Activated naive CD4-positive, alpha-beta T cell treated with anti-CD3 and anti-CD28 coated beads, Interleukin-2, amount 50 U/mL, for 72 hours (primary cell): ENCODE measurements at regions not wholly inside any gene's neighbourhood (a gene's known extent, or its start where the extent isn't known, plus 50 kb on each side); places are given as distances from the start of the nearest gene placed in this dataset.

Experiments used
- ATAC-seq, 2 donors: fragments of 150-1000 bp; cut with Tn5 transposase; 2 replicates each; pipeline ENCODE4 v1.10.0; 2021; ENCODE audit warnings: mild to moderate bottlenecking in 2 of 2, moderate library complexity in 2 of 2
- DNase-seq, 2 donors: peaks; one replicate each; pipeline ENCODE4 v3.0.0; 2021 to 2022; ENCODE audit warnings: low spot score in 2 of 2
- H3K27ac Mint-ChIP-seq, 2 donors: one replicate each; pipeline ENCODE4 v1.8.0; 2022; ENCODE audit warnings: mild to moderate bottlenecking in 2 of 2, mixed read lengths in 2 of 2
- H3K36me3 Mint-ChIP-seq, 2 donors: one replicate each; pipeline ENCODE4 v1.8.0; 2022; ENCODE audit warnings: mixed read lengths in 2 of 2
- H3K9me3 Mint-ChIP-seq, 2 donors: one replicate each; pipeline ENCODE4 v1.8.0; 2022; ENCODE audit warnings: mixed read lengths in 2 of 2

DNA sequence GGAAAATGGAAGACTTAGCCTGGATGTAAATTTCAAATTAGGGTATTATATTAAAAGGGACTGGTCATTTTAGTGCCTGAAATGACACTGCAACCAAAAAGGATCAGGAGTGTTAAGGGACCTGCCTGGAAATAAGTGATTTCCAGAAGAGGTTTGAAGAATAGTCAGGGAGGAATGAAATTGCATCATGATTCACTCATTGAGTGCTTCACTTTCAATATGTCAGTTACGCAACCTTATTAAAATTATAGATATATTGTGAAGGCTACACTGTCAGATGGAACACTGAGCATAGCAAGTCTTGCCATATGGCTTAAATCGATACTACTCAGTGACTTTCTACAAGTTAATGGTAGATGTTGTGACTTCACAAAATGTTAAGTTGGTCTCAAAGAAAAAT lies 275.2 kb upstream of the DPYD start:
- no peak for DNase-seq
- no peak for ATAC-seq
- Mint-ChIP-seq H3K36me3 (no peaks in the 10 kb centered on the region), H3K27ac (no peak overlapping the region), H3K9me3 (peaks cover 0 to 13% of the 10 kb centered on the region in 2 donors)

DNA sequence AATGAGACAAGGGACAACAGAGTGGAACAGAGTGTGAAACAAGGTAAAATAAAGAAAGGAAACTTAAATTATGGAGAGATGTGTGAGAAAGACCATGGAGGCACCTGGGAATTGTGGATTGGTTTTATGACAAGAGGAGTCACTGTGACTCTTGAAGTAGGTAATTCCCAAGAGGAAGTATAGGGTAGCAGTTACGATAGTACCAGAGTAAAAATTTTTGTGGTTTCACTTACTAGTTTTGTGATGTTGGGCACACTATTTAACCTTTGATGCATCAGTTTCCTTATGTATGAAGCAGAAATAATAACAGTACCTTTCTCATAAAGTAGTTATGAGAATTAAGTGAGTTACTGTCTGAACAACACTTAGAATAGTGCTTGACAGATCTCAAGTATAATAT lies 267.9 kb upstream of the DPYD start:
- ATAC-seq (no peak), DNase-seq (no peak)
- Mint-ChIP-seq H3K36me3 (no peaks in the 10 kb centered on the region), H3K27ac (no peak overlapping the region), H3K9me3 (peaks cover 0 to 6% of the 10 kb centered on the region in 2 donors)

DNA sequence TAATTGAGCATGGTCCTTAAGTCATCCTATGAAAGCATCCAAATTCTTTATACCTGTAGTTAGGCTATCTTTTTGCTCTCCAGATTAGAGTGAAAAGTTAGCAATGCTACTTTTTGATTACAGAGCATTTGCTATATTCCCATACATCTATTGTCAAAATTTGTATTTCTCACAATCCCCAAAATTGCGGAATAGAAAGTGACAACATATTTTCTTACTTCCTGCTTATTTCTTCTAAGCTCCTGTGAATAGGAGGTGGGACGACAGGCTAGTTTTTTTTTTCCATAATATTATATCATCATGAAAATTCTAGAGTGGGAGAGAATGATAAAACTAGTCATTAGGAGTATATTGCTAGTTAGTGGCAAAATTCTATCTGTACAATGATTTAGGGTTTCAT lies 264.0 kb upstream of the DPYD start:
- ATAC-seq, result no peak
- H3K36me3 Mint-ChIP-seq, result no peaks in the 10 kb centered on the region
- no peaks in the 10 kb centered on the region for H3K9me3 Mint-ChIP-seq
- H3K27ac Mint-ChIP-seq, result no peak overlapping the region
- DNase-seq, result no peak

DNA sequence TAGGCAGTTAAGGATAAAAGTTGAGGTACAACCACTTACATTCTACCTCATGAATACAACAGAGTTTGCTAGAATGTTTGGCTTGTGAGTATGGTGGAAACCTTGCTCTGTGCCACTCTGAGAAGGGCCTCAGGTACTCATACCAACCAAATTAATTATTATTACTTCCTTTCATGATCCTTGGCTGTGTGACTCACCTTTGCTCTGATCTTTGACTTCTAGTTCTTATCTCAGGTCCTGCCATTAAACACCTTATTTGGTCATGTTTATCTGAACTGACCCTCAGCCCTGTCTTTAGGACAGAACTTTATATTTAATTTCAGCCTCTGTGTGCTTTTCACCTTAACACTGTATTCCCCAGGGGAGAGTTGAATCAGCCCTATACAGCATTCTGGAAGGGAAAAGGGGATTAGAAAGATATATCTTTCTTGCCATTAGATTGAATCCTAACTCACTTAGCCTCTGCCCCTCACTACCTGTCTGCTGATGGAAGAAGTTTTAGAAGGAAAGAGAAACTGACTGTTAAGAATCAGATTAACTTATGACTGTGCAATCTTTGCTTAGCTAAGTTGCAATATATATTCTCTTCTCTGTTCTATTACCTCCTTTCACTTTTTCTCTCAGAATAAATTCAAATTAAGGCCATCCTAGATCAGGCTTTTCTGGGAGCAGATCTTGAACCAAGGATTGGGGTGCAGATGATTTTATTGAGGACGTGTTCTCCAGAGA lies 260.4 kb upstream of the DPYD start:
- DNase-seq, result no peak
- no peak for ATAC-seq
- Mint-ChIP-seq H3K9me3 (no peaks in the 10 kb centered on the region), H3K36me3 (no peaks in the 10 kb centered on the region), H3K27ac (no peak overlapping the region)

DNA sequence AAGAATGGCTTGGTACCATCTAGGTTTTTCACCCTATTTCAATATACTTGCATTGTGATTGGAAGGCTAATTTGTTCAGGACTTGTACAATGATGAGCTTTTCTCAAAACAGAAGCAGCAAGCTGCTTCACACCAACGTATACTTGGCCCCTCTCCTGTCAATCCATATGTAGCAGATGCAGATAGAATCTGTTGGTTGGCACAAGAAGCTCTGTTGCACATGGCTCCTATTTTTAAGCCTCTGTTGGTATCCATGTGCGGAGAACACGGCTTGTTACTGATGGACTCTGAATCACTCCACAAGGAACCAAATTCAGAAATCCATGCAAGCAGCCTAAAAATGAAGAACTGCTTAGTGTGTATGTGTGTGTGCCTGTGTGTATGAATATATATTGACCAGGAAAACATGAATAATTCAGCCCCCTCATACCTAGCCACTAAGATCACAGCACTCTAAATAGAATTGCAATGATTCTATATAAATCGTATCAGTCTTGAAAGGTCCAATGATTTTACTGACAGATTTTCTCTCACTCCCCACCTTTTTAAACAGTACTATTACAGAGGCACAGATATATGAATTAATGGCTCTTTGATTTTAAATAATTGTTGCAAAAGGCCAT lies 258.4 kb upstream of the DPYD start:
- no peak for DNase-seq
- no peaks in the 10 kb centered on the region for H3K36me3 Mint-ChIP-seq
- H3K9me3 Mint-ChIP-seq, result peaks cover 0 to 3% of the 10 kb centered on the region in 2 donors
- ATAC-seq, result no peak
- H3K27ac Mint-ChIP-seq, result no peak overlapping the region

DNA sequence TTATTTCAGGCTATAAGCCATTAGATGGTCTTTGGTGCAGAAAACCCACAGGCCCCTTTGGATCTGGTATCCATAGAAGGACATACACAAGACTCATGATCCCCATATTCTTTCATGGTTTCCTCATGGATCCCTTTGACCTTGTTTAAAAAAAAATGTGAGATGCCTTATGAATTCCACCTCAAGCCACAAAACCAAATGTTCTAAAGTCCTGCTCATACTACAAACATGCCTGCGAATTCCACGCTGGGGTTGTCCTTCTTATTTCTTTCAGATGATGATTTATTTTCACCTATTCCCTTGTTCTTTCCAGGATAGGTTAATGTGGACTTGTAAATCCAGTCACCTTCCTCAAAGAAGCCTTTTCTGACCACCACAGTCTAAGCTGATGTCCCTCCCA lies 256.9 kb upstream of the DPYD start:
- DNase-seq (no peak), ATAC-seq (no peak)
- Mint-ChIP-seq H3K9me3 (peaks cover 0 to 7% of the 10 kb centered on the region in 2 donors), H3K36me3 (no peaks in the 10 kb centered on the region), H3K27ac (no peak overlapping the region)

DNA sequence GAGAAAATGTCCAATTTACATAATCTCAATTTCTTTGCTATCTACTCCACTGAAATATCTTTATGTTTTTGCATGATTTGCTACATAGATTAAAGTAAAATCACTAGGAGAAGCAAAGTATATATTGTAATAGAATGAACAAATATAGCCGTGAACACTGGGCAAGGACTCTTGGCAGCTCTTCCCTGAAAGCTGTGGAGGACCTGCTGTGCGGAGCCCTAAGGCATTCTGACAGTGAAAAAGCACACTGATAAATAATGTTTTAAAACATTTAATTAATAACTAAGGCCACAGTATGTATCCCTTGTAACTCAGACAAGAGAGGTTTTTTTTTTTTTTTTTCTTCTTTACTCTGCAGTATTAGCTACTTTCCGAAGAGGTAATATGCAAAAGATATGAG lies 256.1 kb upstream of the DPYD start:
- Mint-ChIP-seq H3K27ac (no peak overlapping the region), H3K36me3 (no peaks in the 10 kb centered on the region), H3K9me3 (peaks cover 0 to 7% of the 10 kb centered on the region in 2 donors)
- DNase-seq (no peak), ATAC-seq (no peak)

DNA sequence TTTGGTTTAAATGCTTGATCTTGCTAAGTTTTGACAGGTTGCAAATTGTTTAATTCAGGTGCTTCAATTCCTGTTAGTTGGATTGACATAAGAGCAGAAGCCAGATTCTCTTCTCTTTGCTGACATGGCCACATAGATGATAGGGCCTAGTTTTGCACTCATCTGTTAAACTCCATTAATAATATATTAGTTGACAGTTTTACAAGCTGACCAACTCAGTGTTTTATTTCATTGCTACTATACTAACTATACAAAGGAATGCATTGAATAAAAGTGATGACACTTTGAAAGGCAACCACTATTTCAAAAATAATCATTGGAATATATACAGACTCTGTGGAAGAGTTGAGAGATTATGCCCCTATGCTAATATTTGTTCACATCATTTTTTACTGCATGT lies 255.6 kb upstream of the DPYD start:
- Mint-ChIP-seq H3K27ac (no peak overlapping the region), H3K36me3 (no peaks in the 10 kb centered on the region), H3K9me3 (peaks cover 0 to 7% of the 10 kb centered on the region in 2 donors)
- no peak for ATAC-seq
- no peak for DNase-seq

DNA sequence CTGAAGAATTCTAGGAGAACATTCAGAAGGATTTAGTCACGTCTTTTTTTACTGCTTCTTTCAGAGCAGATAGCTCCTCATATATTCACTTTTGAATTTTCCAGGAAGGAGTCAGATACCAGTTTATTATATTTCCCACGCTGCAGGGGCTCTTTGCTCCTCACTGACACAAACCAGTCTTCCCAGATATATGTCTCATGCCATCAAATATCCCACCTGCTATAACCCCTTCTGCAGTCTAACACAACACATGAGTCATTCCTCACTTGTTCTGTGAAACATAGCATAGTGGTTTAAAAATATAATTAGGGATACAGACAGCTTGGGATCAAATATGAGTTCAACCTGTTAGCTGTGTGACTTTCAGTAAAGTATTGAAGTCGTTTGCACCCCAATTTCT lies 251.7 kb upstream of the DPYD start:
- Mint-ChIP-seq H3K27ac (no peak overlapping the region), H3K36me3 (no peaks in the 10 kb centered on the region), H3K9me3 (peaks cover 0 to 7% of the 10 kb centered on the region in 2 donors)
- DNase-seq, result no peak
- ATAC-seq, result no peak

DNA sequence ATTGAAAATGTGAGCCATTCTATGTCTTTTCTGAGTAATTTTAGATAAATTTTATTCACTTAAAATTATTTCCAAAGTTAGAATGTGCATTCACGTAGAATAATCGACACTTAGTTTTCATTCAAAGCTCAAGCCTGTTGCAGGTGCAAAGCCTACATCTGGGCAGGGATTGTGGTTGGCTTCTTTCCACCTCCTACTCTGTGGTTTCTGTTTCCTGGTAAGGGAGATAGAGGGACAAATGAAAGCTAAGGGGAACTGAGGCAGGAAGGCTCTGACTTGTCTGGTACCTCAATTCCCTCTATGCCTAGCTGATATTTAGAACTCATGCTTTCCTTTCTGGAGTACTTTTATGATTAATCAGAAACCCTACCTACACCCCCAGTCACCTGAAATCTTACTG lies 251.2 kb upstream of the DPYD start:
- Mint-ChIP-seq H3K27ac (no peak overlapping the region), H3K36me3 (no peaks in the 10 kb centered on the region), H3K9me3 (peaks cover 0 to 7% of the 10 kb centered on the region in 2 donors)
- no peak for DNase-seq
- ATAC-seq, result no peak

DNA sequence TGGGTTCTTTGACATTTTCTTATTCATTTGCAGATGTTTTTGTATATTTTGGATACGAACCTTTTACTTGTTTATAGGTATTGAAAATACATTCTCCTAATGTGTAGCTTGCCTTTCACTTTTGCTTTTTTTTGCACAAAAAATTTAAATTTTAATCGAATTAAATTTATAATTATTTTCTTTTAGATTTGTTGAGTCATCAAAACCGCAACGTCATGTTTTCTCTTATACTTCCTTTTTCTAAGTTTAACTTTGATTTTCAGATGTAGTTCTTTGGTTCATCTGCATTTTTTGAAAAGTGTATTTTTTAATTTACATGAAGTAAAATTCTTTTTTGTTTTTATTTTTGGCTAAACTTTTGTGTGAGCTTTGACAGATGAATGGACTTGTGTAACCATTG lies 243.7 kb upstream of the DPYD start:
- DNase-seq, result no peak
- no peaks in the 10 kb centered on the region for H3K9me3 Mint-ChIP-seq

DNA sequence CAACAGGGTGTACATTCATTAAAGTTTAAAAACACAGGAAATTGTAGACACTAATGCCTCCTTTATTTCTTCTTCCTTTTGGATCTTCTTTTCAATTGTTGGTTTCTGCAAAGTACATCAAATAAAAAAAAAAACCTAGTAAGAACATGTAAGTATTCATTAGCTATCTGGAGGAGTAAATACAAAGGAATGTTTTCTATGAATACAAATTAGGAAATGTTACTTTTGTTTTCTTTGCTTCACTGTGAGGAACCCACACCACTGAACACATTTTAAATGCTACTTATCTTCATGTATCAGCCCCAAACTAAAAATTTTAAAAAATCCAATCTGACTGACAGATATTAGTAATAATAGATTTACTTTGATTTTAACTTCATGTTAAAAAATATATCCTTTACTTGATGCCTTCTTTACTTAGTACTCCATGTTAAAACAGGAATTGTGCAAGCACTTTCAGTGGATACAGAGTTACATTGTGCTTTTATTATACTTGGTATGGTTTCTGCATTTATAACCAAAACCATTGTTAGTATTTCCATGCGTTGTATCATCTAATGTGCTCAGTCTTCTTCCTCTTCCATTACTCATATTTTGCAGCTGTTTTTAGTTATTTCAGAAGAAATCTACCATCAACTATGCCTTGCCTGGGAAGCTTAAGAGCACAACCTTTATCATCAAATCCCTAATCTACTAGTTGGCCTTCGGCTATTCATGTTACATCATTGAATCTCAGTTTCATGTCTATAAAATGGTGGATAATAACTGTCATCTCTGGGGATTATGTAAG lies 236.9 kb upstream of the DPYD start:
- ATAC-seq (no peak), DNase-seq (no peak)
- Mint-ChIP-seq H3K9me3 (peaks cover 0 to 5% of the 10 kb centered on the region in 2 donors), H3K27ac (no peak overlapping the region), H3K36me3 (no peaks in the 10 kb centered on the region)

More for the DNA sequence above, 243.7 kb upstream of the DPYD start:
- ATAC-seq, result no peak
- Mint-ChIP-seq H3K36me3 (no peaks in the 10 kb centered on the region), H3K27ac (no peak overlapping the region)

DNA sequence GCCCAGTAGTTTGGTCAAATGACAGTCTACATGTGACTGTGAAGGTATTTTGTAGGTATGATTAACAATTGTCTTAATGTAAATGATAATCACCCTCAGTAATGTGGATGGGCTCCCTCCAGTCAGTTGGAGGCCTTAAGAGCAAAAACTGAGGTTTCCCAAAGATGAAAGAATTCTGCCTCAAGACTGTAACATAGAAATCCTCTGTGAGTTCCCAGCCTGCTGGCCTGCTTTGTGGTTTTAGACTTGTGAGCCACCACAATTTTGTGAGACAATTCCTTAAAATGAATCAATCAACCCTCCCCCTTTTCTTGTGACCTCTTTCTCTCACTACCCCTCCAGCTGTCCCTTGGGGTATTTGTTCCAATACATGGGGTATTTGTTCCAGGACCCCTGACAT lies 226.4 kb upstream of the DPYD start:
- DNase-seq, result no peak
- Mint-ChIP-seq H3K36me3 (no peaks in the 10 kb centered on the region), H3K9me3 (peaks cover 14 to 23% of the 10 kb centered on the region in 2 donors), H3K27ac (no peak overlapping the region)
- ATAC-seq, result no peak

DNA sequence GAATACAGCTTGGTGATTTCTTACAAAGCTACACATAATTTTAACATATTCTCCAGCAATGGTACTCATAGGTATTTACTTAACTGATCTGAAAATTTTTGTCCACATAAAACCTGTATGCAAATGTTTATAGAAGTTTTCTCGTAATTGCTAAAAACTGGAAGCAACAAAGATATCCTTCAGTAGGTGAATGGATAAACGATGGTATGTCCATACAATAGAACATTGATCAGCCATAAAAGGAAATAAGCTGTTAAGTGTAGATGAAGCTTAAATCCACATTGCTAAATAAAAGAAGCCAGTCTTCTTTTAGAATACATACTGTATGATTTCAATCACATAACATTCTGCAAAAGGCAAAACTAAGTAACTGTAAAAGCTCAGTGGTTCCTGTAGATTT lies 224.8 kb upstream of the DPYD start:
- Mint-ChIP-seq H3K36me3 (no peaks in the 10 kb centered on the region), H3K9me3 (peaks cover 0 to 9% of the 10 kb centered on the region in 2 donors), H3K27ac (no peak overlapping the region)
- ATAC-seq (no peak), DNase-seq (no peak)

DNA sequence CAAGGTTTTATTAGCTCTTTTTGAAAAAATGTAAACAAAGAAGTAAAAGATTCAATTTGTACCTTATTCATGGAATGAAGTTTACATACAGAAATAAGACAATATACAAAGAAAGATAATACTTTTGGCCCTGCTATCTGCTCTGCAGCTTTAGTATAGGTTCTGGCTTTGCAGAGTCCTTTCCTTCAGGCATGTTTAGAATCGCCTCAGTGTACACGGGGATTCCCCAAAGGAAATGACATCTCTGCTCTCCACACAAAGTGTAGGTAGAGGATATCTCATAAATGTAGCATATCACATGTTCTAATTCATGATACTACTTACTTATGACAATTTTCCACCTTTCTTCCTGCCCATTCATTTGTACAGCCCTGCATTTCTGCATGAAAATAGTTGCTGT lies 222.6 kb upstream of the DPYD start:
- DNase-seq, result no peak
- Mint-ChIP-seq H3K36me3 (no peaks in the 10 kb centered on the region), H3K9me3 (peaks cover 0 to 5% of the 10 kb centered on the region in 2 donors), H3K27ac (no peak overlapping the region)
- no peak for ATAC-seq

DNA sequence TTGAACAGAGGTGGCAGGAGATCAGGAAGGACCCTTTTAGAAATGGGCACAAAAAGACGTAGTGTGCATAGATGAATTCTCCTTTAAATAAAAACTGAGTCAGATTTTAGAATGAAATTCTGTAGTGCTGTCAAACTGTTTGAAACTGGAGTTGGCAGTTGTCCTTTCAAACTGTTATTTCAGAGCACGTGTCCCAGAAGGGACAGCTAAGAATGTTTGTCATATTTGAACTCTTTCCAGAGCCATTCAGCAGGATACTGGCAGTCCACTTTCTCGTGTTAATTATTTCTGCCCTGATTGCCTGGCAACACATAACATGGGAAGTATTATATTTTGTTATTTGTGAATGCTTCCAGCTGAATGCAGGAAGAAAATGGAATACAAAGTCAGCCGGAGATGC lies 212.3 kb upstream of the DPYD start:
- DNase-seq, result no peak
- H3K36me3 Mint-ChIP-seq, result no peaks in the 10 kb centered on the region
- ATAC-seq, result no peak
- H3K27ac Mint-ChIP-seq, result no peak overlapping the region
- H3K9me3 Mint-ChIP-seq, result peaks cover 0 to 5% of the 10 kb centered on the region in 2 donors

DNA sequence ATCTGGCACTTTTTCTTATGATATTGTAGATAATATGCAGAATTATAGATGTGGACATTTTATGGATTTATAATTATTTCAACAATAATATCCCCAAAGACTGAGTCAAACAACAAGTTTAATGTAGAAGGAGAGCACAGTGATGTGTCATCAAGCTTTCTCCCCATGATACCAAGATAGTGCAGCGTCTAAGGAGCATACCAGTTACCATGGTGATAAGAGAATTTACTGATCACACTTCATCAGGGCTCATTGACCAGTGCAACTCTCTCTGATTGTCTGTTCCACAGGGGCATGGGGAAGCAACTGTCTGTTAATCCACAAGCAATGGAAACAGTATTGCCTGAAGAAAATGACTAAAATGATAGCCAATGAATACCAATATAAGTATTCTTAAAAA lies 209.6 kb upstream of the DPYD start:
- no peak for ATAC-seq
- Mint-ChIP-seq H3K9me3 (peaks cover 0 to 5% of the 10 kb centered on the region in 2 donors), H3K27ac (no peak overlapping the region), H3K36me3 (no peaks in the 10 kb centered on the region)
- DNase-seq, result no peak
